ENCODE measurements at regions not wholly inside any gene's neighbourhood (a gene's known extent, or its start where the extent isn't known, plus 50 kb on each side); places are given as distances from the start of the nearest gene placed in this dataset.
A peak's percentile ranks its signal among the peaks of the same experiment; 100 is the strongest.

DNA sequence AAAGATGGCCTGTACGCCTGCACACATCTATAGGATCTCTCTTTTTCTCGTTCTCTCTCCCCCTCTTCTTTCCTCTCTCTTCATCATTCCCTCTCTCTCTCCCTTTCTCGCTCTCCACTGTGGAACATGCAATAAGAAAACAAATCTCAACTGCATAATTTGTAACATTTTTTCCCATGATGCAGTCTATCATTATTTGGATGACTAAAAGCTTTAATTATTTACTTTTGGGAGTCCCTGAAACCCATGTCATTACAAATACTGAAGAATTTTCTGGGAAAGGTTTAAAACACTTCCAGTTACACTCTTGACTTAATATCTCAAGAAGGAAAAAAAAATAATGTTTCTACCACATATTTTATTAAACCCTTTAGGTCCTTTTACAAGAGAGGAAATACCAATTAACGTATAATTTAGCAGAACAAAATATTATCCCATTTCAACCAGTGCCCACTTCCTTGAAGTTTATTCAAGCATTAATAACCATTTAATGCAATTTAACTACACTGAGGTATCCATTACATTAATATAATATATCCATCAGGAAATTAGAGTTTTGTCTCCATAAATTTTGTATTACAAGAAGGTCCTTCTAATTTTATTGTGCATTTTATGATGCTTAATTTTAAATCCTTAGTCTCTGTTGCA, 1615.2 kb upstream of the ACVR2A start:
- TF ChIP-seq EZH2 (IDR thresholded peaks at IDR 0.05; ENCODE audit: low read length, missing control alignments), result no peak
- TF ChIP-seq, protein P1, sequence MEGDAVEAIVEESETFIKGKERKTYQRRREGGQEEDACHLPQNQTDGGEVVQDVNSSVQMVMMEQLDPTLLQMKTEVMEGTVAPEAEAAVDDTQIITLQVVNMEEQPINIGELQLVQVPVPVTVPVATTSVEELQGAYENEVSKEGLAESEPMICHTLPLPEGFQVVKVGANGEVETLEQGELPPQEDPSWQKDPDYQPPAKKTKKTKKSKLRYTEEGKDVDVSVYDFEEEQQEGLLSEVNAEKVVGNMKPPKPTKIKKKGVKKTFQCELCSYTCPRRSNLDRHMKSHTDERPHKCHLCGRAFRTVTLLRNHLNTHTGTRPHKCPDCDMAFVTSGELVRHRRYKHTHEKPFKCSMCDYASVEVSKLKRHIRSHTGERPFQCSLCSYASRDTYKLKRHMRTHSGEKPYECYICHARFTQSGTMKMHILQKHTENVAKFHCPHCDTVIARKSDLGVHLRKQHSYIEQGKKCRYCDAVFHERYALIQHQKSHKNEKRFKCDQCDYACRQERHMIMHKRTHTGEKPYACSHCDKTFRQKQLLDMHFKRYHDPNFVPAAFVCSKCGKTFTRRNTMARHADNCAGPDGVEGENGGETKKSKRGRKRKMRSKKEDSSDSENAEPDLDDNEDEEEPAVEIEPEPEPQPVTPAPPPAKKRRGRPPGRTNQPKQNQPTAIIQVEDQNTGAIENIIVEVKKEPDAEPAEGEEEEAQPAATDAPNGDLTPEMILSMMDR (conservative IDR thresholded peaks at IDR 0.05 in 1 of 2, IDR thresholded peaks at IDR 0.05 in 1 of 2; ENCODE audit: low read depth in 1 of 2, low read length in 2 of 2), result no peak
- Histone ChIP-seq H3K27me3 (ENCODE audit: control insufficient read depth, insufficient read depth, low read length) (no peaks in the 10 kb centered on the region), H2AFZ (ENCODE audit: low read length) (no peak overlapping the region), H4K20me1 (ENCODE audit: control insufficient read depth, extremely low read depth, insufficient read depth, low read length) (no peaks in the 10 kb centered on the region), H3K79me2 (ENCODE audit: control insufficient read depth, insufficient read depth, low read length) (no peaks in the 10 kb centered on the region), H3K4me2 (ENCODE audit: extremely low read depth, insufficient read depth, low read length) (no peak overlapping the region), H3K4me1 (ENCODE audit: control insufficient read depth, extremely low read depth, insufficient read depth, low read length) (no peaks in the 10 kb centered on the region), H3K9ac (ENCODE audit: insufficient read depth, low read length) (no peak overlapping the region), H3K4me3 (replicated peaks in 1 of 4; ENCODE audit: control extremely low read depth in 1 of 4, insufficient read depth in 1 of 4, low read depth in 3 of 4, low read length in 4 of 4) (no peak overlapping the region), H3K27ac (ENCODE audit: insufficient read depth, low read length) (no peak overlapping the region), H3K9me3 (ENCODE audit: control insufficient read depth, insufficient read depth, low read depth, low read length) (no peaks in the 10 kb centered on the region), H3K36me3 (ENCODE audit: control insufficient read depth, insufficient read depth, low read length) (no peaks in the 10 kb centered on the region)
- DNase-seq (ENCODE audit: low read depth in 2 of 2), result peak in 1 of 2 donors; percentile 1

DNA sequence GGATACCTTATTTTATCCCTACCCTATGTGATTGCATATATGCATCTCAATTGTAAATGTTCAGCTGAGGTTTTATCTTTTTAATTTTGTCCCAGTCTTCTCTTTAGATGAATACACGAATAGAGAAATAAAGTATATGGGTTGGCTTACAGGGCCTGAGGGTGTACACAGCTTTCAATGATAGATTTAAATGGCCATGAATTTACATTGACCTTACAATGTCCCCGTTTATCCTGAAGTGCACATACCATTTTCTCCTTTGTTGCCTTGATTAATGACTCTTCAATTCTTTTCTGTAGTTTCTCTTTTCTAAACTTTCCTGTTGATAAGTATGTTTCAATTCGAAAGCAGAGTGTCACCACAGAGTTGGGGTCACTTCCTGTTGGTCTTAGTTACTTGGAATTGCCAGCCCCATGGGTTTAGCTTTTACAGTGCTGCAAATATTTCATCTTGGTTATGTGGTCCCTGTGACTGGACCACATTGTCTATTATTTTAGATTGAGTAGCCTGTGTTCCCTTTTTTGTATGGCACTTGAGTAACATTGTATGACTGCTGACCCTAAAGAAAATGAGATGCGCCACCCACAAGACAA, 1616.3 kb upstream of the ACVR2A start:
- H3K79me2 ChIP-seq (ENCODE audit: control insufficient read depth, insufficient read depth, low read length), result no peaks in the 10 kb centered on the region
- no peak for TF ChIP-seq EZH2 (IDR thresholded peaks at IDR 0.05; ENCODE audit: low read length, missing control alignments)
- TF ChIP-seq, protein P1 (conservative IDR thresholded peaks at IDR 0.05 in 1 of 2, IDR thresholded peaks at IDR 0.05 in 1 of 2; ENCODE audit: low read depth in 1 of 2, low read length in 2 of 2), result no peak
- H2AFZ ChIP-seq (ENCODE audit: low read length), result no peak overlapping the region
- no peak overlapping the region for H3K4me2 ChIP-seq (ENCODE audit: extremely low read depth, insufficient read depth, low read length)
- H3K9me3 ChIP-seq (ENCODE audit: control insufficient read depth, insufficient read depth, low read depth, low read length), result no peaks in the 10 kb centered on the region
- H3K27ac ChIP-seq (ENCODE audit: insufficient read depth, low read length), result no peak overlapping the region
- no peak overlapping the region for H3K9ac ChIP-seq (ENCODE audit: insufficient read depth, low read length)
- no peaks in the 10 kb centered on the region for H4K20me1 ChIP-seq (ENCODE audit: control insufficient read depth, extremely low read depth, insufficient read depth, low read length)
- DNase-seq (ENCODE audit: low read depth in 2 of 2), result peak in 1 of 2 donors; percentile 1
- no peaks in the 10 kb centered on the region for H3K4me1 ChIP-seq (ENCODE audit: control insufficient read depth, extremely low read depth, insufficient read depth, low read length)
- H3K27me3 ChIP-seq (ENCODE audit: control insufficient read depth, insufficient read depth, low read length), result no peaks in the 10 kb centered on the region
- H3K4me3 ChIP-seq (replicated peaks in 1 of 4; ENCODE audit: control extremely low read depth in 1 of 4, insufficient read depth in 1 of 4, low read depth in 3 of 4, low read length in 4 of 4), result no peak overlapping the region
- H3K36me3 ChIP-seq (ENCODE audit: control insufficient read depth, insufficient read depth, low read length), result no peaks in the 10 kb centered on the region

DNA sequence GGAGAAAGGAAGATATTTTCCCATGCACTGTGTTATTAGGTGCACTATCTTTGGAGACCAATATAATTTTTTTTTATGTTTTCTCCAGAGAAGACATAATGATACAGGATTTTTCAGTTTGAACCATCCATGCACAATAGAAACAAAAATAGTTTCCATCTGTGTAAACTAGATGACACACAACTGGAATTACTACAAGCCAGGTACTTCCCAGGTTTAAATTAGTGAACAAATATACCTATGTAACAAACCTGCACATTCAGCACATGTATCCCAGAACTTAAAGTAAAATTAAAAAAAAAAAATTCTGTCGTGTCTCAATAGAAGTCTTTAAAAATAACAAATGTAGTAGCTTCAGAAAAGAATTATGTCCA, 1616.8 kb upstream of the ACVR2A start:
- Histone ChIP-seq H2AFZ (ENCODE audit: low read length) (no peak overlapping the region), H4K20me1 (ENCODE audit: control insufficient read depth, extremely low read depth, insufficient read depth, low read length) (no peaks in the 10 kb centered on the region), H3K4me1 (ENCODE audit: control insufficient read depth, extremely low read depth, insufficient read depth, low read length) (no peaks in the 10 kb centered on the region), H3K9ac (ENCODE audit: insufficient read depth, low read length) (no peak overlapping the region), H3K27me3 (ENCODE audit: control insufficient read depth, insufficient read depth, low read length) (no peaks in the 10 kb centered on the region), H3K4me2 (ENCODE audit: extremely low read depth, insufficient read depth, low read length) (no peak overlapping the region), H3K9me3 (ENCODE audit: control insufficient read depth, insufficient read depth, low read depth, low read length) (no peaks in the 10 kb centered on the region), H3K79me2 (ENCODE audit: control insufficient read depth, insufficient read depth, low read length) (no peaks in the 10 kb centered on the region), H3K27ac (ENCODE audit: insufficient read depth, low read length) (no peak overlapping the region), H3K4me3 (replicated peaks in 1 of 4; ENCODE audit: control extremely low read depth in 1 of 4, insufficient read depth in 1 of 4, low read depth in 3 of 4, low read length in 4 of 4) (no peak overlapping the region), H3K36me3 (ENCODE audit: control insufficient read depth, insufficient read depth, low read length) (no peaks in the 10 kb centered on the region)
- TF ChIP-seq, protein P1 (conservative IDR thresholded peaks at IDR 0.05 in 1 of 2, IDR thresholded peaks at IDR 0.05 in 1 of 2; ENCODE audit: low read depth in 1 of 2, low read length in 2 of 2), result no peak
- TF ChIP-seq EZH2 (IDR thresholded peaks at IDR 0.05; ENCODE audit: low read length, missing control alignments), result no peak
- no peak for DNase-seq (ENCODE audit: low read depth in 2 of 2)

Data from fibroblast of lung (primary cell).